Mesendoderm (in vitro differentiated cells): ENCODE measurements at regions not wholly inside any gene's neighbourhood (a gene's known extent, or its start where the extent isn't known, plus 50 kb on each side); places are given as distances from the start of the nearest gene placed in this dataset.
"Not testable (repeated sequence)": the region's sequence is repeated elsewhere in the genome, so short reads cannot be mapped to it uniquely, and the experiment has no call there.

Experiments
- DNase-seq: peaks from one replicate; pipeline ENCODE4 v3.0.0; 2013
- H2AK5ac ChIP-seq: 2 replicates; pipeline ENCODE4 v1.6.1; 2013; ENCODE audit warnings: low read length, inconsistent platforms
- H2BK120ac ChIP-seq: 2 replicates; pipeline ENCODE4 v1.6.1; 2013; ENCODE audit warnings: low read depth, mild to moderate bottlenecking, low read length, moderate library complexity, mixed read lengths
- H2BK15ac ChIP-seq: replicated peaks from 2 replicates; pipeline ENCODE4 v1.6.1; 2013; ENCODE audit warnings: low read depth, mild to moderate bottlenecking, moderate library complexity
- H2BK5ac ChIP-seq: 2 replicates; pipeline ENCODE4 v1.6.1; 2013; ENCODE audit warnings: low read length, inconsistent platforms
- H3K18ac ChIP-seq: 2 replicates; pipeline ENCODE4 v1.6.1; 2013; ENCODE audit warnings: mild to moderate bottlenecking, low read length, mixed read lengths
- H3K23ac ChIP-seq: one replicate; pipeline ENCODE4 v1.6.1; 2013; ENCODE audit warnings: low read length
- H3K27ac ChIP-seq: 2 replicates; pipeline ENCODE4 v1.5.1; 2013; ENCODE audit warnings: low read depth, mild to moderate bottlenecking, inconsistent platforms, low read length, moderate library complexity
- H3K27me3 ChIP-seq: 2 replicates; pipeline ENCODE4 v1.6.1; 2013; ENCODE audit warnings: low read length, control low read depth, mild to moderate bottlenecking, inconsistent platforms; ENCODE audit not compliant: insufficient read depth, poor library complexity
- H3K36me3 ChIP-seq: 2 replicates; pipeline ENCODE4 v1.6.1; 2013; ENCODE audit warnings: low read length, inconsistent platforms; ENCODE audit not compliant: control insufficient read depth, insufficient read depth
- H3K4ac ChIP-seq: one replicate; pipeline ENCODE4 v1.6.1; 2013; ENCODE audit warnings: low read depth, mild to moderate bottlenecking, low read length, moderate library complexity
- H3K4me1 ChIP-seq: 2 replicates; pipeline ENCODE4 v1.6.1; 2013; ENCODE audit warnings: low read depth, low read length, inconsistent platforms; ENCODE audit not compliant: control insufficient read depth
- H3K4me2 ChIP-seq: 2 replicates; pipeline ENCODE4 v1.6.1; 2013; ENCODE audit warnings: low read length
- H3K4me3 ChIP-seq: 2 replicates; pipeline ENCODE4 v1.5.1; 2013; ENCODE audit warnings: mild to moderate bottlenecking, low read length
- H3K56ac ChIP-seq: one replicate; pipeline ENCODE4 v1.6.1; 2013; ENCODE audit warnings: low read length
- H3K79me1 ChIP-seq: 2 replicates; pipeline ENCODE4 v1.6.1; 2013; ENCODE audit warnings: low read length, inconsistent platforms
- H3K79me2 ChIP-seq: 2 replicates; pipeline ENCODE4 v1.6.1; 2013; ENCODE audit warnings: mild to moderate bottlenecking, low read length; ENCODE audit not compliant: control insufficient read depth, insufficient read depth
- H3K9ac ChIP-seq: 2 replicates; pipeline ENCODE4 v1.6.1; 2013; ENCODE audit warnings: low read length, inconsistent platforms
- H4K5ac ChIP-seq: one replicate; pipeline ENCODE4 v1.6.1; 2013; ENCODE audit warnings: low read length
- H4K8ac ChIP-seq: one replicate; pipeline ENCODE4 v1.6.1; 2013; ENCODE audit warnings: low read depth, mild to moderate bottlenecking, control low read depth, low read length, moderate library complexity
- WGBS: extraction: QIAGEN DNeasy Blood & Tissue Kit; methylation state at CpG from one replicate; pipeline ENCODE4 v1.1.7; 2013; ENCODE audit warnings: low lambda C conversion rate, missing lambda C conversion rate; ENCODE audit not compliant: insufficient coverage; ENCODE audit errors: extremely low coverage; 5-methylcytosine and 5-hydroxymethylcytosine counted together

GRCh38 chr4:94099141-94099540 lies 108.5 kb upstream of the SMARCAD1 start:
- DNase-seq, H3K79me1 ChIP-seq, H2BK15ac ChIP-seq, H3K36me3 ChIP-seq, H3K9ac ChIP-seq, H3K4ac ChIP-seq, H4K8ac ChIP-seq, H3K27ac ChIP-seq, H2BK5ac ChIP-seq, H4K5ac ChIP-seq, H3K56ac ChIP-seq, H3K23ac ChIP-seq, H3K4me1 ChIP-seq, H3K4me3 ChIP-seq, H3K27me3 ChIP-seq, H2BK120ac ChIP-seq, H3K18ac ChIP-seq, H3K79me2 ChIP-seq, H2AK5ac ChIP-seq, H3K4me2 ChIP-seq: not testable (repeated sequence)
- no CpG with 5 or more reads among the region's 8 CpGs for WGBS

DNA sequence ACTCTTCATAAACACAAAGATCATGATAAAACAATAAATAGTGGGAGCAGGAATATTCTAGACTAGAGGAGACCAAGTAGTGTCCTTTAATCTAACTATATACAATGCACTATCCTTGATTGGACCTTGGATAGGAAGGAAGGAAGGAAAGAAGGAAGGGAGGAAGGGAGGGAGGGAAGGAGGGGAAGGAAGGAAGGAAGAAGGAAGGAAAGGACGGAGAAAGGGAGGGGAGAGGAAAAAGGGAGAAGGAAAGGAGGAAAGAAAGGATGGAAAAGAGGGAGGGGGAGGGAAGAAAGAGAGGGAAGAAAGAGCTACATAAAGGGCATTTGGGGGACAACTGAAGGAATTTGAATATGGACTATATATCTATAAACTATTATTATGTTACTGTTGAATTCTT lies 95.0 kb upstream of the SMARCAD1 start:
- Histone ChIP-seq H3K27me3 (no peaks in the 10 kb centered on the region), H3K27ac (no peak overlapping the region), H3K9ac (no peak overlapping the region), H3K23ac (no peak overlapping the region), H3K36me3 (no peaks in the 10 kb centered on the region), H3K79me1 (no peaks in the 10 kb centered on the region), H2BK120ac (no peak overlapping the region), H3K4me2 (no peak overlapping the region), H2BK5ac (no peak overlapping the region), H4K8ac (no peak overlapping the region), H3K4me3 (no peak overlapping the region), H3K4ac (no peak overlapping the region), H3K56ac (no peak overlapping the region), H2BK15ac (no peak overlapping the region), H3K79me2 (no peaks in the 10 kb centered on the region), H3K4me1 (no peaks in the 10 kb centered on the region), H2AK5ac (no peak overlapping the region), H3K18ac (no peak overlapping the region), H4K5ac (no peak overlapping the region)
- WGBS = no CpG with 5 or more reads among the region's 1 CpG
- no peak for DNase-seq

- Histone ChIP-seq H3K23ac (no peak overlapping the region), H4K5ac (no peak overlapping the region), H4K8ac (no peak overlapping the region), H3K9ac (no peak overlapping the region), H3K79me2 (no peaks in the 10 kb centered on the region), H2BK15ac (no peak overlapping the region), H3K27me3 (no peaks in the 10 kb centered on the region), H3K4me2 (no peak overlapping the region), H3K27ac (no peak overlapping the region), H3K36me3 (no peaks in the 10 kb centered on the region), H3K79me1 (no peaks in the 10 kb centered on the region), H2AK5ac (no peak overlapping the region), H3K56ac (no peak overlapping the region), H3K4me3 (no peak overlapping the region), H3K18ac (no peak overlapping the region), H2BK120ac (no peak overlapping the region), H2BK5ac (no peak overlapping the region), H3K4ac (no peak overlapping the region), H3K4me1 (no peaks in the 10 kb centered on the region)
- no CpG with 5 or more reads among the region's 2 CpGs for WGBS
- no peak for DNase-seq
Measured at GRCh38 chr4:94115687-94116086, 92.0 kb upstream of the SMARCAD1 start.

GRCh38 chr4:94116842-94117241 lies 90.8 kb upstream of the SMARCAD1 start:
- no peak overlapping the region for H2AK5ac ChIP-seq
- H3K4ac ChIP-seq = no peak overlapping the region
- WGBS = no CpG with 5 or more reads among the region's 2 CpGs
- H3K4me2 ChIP-seq = no peak overlapping the region
- no peak overlapping the region for H3K4me3 ChIP-seq
- no peak overlapping the region for H2BK120ac ChIP-seq
- no peak overlapping the region for H4K5ac ChIP-seq
- no peak overlapping the region for H3K9ac ChIP-seq
- H3K79me1 ChIP-seq = no peaks in the 10 kb centered on the region
- no peak overlapping the region for H3K56ac ChIP-seq
- no peaks in the 10 kb centered on the region for H3K79me2 ChIP-seq
- H3K4me1 ChIP-seq = no peaks in the 10 kb centered on the region
- no peak overlapping the region for H4K8ac ChIP-seq
- peak; percentile 6 for DNase-seq
- H3K27ac ChIP-seq = no peak overlapping the region
- no peak overlapping the region for H2BK5ac ChIP-seq
- H2BK15ac ChIP-seq = no peak overlapping the region
- no peaks in the 10 kb centered on the region for H3K27me3 ChIP-seq
- no peaks in the 10 kb centered on the region for H3K36me3 ChIP-seq
- no peak overlapping the region for H3K23ac ChIP-seq
- H3K18ac ChIP-seq = no peak overlapping the region

DNA sequence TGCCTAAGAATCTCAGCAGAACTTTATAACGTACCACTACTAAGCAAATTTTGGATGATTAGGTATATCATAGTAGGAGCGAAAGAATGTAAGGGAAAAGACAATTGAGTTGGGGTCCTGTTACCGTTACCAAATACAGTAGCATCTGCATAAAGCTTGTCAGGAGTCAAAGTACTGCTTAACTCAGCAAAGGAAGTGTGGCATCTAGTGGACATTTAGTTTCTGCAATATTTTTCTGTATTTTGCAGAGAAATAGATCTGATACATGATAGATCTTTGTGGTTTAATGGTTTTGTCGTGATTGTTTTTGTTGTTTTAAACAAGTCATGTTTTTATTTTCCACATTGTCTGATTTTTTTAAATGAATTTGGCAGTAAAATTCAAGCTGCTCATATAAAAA lies 81.0 kb upstream of the SMARCAD1 start:
- Histone ChIP-seq H3K9ac (no peak overlapping the region), H3K27ac (no peak overlapping the region), H3K79me1 (no peaks in the 10 kb centered on the region), H3K79me2 (no peaks in the 10 kb centered on the region), H3K27me3 (no peaks in the 10 kb centered on the region), H2BK15ac (no peak overlapping the region), H3K23ac (no peak overlapping the region), H2AK5ac (no peak overlapping the region), H3K4ac (no peak overlapping the region), H3K4me1 (no peaks in the 10 kb centered on the region), H3K18ac (no peak overlapping the region), H3K4me3 (no peak overlapping the region), H3K56ac (no peak overlapping the region), H2BK5ac (no peak overlapping the region), H3K4me2 (no peak overlapping the region), H4K5ac (no peak overlapping the region), H4K8ac (no peak overlapping the region), H2BK120ac (no peak overlapping the region), H3K36me3 (no peaks in the 10 kb centered on the region)
- 100% methylated on average over 1 of the region's 4 CpGs for WGBS
- peak; percentile 42 for DNase-seq

DNA sequence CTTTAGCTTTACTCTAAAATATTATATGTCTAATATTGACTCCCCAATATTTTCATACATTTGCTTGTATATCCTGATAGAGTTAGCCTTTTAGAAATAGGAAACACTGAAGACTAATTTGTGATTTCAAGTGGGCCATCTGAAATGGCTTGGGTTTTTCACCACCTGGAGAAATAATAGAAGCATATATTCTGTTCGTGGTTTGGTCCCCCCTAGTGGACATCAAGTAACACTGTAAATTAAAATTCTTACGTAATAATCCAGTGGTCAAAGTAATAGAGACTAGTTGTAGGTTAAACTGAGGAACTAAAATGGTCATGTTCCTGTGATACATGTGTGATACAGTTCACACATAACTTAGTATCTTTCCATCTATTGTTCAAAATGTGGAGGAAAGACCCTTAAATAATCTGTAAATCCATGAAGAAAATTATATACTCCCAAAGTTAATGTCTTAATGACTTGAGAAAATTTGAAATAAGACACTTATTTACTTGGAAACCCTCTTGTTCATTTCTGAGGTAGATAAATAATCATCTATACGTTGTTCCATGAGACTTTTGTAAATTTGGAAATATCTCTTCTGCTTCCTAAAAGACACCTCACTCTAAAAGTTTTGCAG lies 79.8 kb upstream of the SMARCAD1 start:
- Histone ChIP-seq H2BK5ac (no peak overlapping the region), H3K4ac (no peak overlapping the region), H3K36me3 (no peaks in the 10 kb centered on the region), H4K8ac (no peak overlapping the region), H3K4me2 (no peak overlapping the region), H3K4me3 (no peak overlapping the region), H4K5ac (no peak overlapping the region), H3K27ac (no peak overlapping the region), H3K18ac (no peak overlapping the region), H3K27me3 (no peaks in the 10 kb centered on the region), H3K4me1 (no peaks in the 10 kb centered on the region), H3K79me2 (no peaks in the 10 kb centered on the region), H3K9ac (no peak overlapping the region), H3K23ac (no peak overlapping the region), H2AK5ac (no peak overlapping the region), H3K79me1 (no peaks in the 10 kb centered on the region), H2BK120ac (no peak overlapping the region), H2BK15ac (no peak overlapping the region), H3K56ac (no peak overlapping the region)
- WGBS = no CpG with 5 or more reads among the region's 3 CpGs
- peak; percentile 67 for DNase-seq
